SKM-1 treated with dmso at 0.1 percent for 144 hours (cell line): ENCODE measurements at regions not wholly inside any gene's neighbourhood (a gene's known extent, or its start where the extent isn't known, plus 50 kb on each side); places are given as distances from the start of the nearest gene placed in this dataset.

Source experiments
- DNase-seq: peaks from one replicate; lab custom pipeline; 2025; ENCODE audit not compliant: unreplicated experiment; lab: John Stamatoyannopoulos, UW

DNA sequence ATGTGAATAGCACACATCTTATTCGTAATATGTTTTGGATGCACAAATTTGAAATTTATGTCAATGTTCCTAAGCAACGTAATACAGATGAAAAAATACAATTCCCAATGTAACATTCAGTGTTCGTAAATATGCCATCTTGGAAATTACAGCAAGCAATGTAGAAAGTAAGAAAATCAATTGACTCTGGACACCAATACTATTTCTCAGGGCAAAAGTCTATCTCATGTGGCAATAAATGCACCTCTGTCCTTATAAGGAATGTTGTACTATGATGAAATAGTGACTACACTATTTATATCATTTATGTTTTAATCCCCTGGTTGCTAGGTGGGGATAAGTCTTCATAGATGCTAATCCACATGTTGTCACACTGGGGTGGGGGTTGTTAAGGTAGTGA is 251.2 kb downstream of the GXYLT1 start:
- DNase-seq, result no peak

DNA sequence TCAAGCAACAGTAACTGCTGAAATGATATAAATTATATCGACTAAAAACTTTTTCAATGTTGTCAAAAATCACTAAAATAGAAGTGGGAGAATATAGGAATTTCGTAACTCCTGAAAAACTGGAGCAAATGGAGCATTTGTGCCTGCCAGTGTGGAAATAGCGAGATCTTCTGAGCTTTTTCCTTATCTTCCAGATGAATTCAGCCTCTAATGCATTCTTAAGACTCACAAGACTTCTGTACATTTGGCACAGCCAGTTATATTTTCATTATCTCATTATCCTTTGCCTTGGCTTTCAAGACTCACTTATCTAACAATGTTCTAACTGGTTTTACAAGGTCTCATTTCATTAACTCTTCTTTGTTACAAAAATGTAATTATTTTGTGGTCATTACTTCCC is 252.4 kb downstream of the GXYLT1 start:
- DNase-seq, result no peak

DNA sequence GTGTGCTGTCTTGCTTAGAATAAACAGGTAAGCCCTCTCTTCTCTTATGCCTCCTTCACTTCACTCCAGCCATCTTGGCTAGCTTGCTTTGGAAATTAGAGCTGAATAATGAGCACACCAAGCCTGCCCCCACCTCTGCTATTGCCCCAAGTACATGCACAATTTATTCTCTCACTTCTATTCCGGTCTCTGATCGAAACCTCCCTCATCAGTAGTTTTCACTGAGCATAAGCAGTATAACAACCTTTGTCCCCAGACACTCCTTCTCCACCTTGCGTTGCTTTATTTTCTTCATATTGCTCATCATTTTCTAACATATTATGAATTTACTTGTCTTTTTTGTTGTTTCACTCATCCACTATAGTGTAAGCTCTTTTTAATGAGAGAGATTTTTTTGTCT is 253.4 kb downstream of the GXYLT1 start:
- no peak for DNase-seq

DNA sequence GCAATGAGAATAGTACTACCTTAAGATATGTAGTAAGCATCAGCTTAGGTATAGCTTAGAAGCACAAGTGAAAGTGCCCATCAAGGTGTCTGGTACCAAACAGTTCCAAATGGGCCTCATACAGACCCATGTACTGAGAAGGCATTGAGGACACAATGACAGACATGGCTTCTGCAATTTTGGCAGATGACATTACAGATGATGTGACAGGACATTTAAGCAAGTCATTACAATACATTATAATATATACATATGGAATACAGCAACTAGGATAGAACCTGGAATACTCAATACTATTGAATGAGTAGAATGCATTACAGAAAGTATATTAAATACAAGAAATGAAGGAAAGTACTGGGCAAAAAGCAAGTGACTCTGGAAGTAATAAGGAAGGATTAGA is 256.4 kb downstream of the GXYLT1 start:
- DNase-seq, result no peak

DNA sequence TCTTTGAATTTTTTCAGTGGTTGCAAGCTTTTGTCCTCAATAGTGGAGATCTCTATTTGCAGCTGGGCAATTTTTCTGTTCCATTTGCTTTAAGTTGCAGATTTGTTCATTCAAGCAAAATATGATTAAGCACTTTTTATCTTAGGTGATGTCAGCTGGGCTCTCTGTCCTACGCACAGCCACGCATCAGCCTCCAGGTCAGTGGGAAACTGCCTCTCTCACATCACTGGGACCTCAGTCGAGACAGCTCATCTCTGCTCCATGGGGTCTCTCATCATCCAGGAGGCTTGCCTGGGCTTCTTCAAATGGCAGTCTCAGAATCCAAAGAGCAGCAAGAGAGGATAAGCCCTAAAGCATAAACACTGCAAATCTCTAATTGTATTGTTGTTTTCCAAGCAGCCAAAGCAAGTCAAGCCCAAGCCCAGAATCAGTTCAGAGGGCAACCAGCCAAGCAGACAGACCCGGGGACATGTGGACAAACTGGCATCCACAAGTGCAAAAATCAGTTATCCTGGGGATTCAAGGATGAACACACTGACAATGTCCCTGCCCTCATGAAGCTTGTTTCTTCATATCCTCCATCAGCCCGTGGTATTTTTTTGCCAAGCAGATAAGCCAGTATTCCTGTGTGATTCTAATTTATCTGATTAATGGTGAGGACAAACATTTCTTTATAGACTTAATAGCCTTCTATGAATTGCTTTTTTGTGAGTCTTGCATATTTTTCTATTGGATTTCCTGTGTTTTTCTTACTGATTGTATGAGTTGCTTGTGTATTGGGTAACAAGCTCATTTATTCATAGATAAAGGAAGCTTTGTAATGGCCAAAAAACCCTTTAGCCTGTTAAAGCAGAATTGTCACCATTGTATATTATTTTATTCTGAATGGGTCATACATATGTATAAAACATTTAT is 262.5 kb downstream of the GXYLT1 start:
- DNase-seq, result no peak

DNA sequence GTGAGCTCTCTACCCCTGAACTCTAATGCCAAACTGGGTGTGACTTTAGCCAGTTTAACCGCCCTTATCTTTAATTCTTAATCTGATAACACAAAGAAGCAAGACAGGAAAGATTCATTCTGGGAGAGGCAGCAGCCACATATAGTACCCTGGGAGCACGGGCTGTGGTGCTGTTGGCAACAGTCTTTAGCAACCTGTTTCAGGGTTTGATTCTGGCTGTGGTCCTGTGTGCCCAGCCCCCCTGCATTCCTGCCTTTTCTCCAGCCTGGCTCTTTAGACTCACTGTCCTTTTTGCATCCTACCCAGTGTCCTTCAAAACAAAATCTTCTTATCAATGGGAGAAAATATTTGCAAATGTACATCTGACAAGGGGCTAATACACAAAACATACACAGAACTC is 275.2 kb downstream of the GXYLT1 start:
- DNase-seq, result no peak

DNA sequence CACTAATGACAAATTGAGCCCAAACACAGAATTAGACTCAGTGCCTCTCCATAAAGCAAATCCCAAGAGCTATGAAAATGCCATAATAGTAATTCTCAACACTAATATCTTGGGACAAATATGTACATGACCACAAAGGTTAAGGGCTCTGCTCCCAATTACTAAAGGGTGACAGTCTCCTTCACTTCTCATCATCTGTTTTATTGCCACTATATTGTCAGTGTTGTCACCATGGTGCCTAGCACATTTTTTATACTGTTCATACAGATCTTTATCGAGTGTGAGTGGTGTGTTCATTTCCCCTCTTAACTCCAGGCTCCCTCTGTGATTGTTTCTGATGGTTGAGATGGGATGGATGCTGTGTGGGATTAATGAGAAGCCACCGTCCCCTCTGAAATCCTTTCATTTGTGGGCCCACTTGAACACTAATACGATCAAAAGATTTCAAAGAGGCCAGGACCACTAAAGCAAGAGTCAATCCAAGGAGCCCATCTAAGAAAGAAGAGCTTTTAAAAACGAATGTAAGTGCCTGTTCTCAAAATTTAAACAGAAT is 277.7 kb downstream of the GXYLT1 start:
- no peak for DNase-seq

DNA sequence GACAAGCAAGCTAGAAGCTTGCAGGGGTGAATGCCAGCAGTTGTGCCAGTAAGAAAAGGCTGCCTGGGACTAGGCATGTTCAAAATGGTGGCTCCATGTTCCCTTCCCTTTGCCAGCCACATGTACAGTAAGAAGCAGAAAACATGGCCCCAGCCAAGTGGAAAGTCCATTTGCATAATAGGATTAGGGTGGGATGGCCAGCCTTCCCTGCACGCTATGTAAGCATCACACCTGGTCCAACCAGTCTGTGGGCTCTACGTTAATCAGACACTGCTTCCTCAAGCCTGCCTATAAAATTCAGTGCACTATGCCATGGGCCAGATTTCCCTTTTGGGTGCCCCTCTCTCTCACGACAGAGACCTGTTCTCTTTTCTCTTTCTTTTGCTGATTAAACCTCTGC is 288.4 kb downstream of the GXYLT1 start:
- no peak for DNase-seq

DNA sequence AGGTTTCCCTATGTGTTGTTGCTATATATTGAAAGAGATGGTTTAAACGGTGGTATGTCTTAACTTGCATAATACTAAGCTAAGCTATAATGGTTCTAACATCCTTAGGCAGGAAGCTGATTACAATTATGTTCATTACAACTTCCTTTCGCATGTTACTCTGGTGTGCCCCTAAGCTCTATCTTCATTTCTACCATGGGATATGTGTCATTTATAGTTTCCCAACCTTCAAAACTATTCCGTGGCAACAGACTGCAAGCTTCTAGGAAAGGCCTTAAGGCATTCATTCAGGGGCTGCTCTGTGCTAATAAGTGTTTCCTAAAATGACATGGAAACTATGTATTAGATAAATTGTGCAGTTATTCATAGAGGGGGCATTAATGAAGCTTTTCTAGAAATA is 294.6 kb downstream of the GXYLT1 start:
- DNase-seq, result no peak

DNA sequence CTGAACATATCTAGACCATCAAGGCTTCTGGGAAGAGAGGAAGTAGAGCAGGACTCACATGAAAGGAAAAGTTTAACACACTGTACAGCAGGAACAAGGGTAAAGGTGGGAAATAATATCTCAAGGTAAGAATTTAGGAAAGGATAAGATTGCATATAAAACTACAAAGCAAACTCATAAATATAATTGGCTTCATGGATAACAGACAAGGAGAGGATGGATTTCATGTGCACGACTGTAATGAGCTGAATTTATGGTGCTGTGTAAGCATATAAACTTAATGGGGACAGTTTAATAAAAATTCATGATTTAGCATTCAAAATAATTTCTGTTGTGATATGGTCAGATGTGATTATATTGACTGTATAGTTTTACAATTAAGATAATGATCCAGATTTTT is 298.0 kb downstream of the GXYLT1 start:
- no peak for DNase-seq

DNA sequence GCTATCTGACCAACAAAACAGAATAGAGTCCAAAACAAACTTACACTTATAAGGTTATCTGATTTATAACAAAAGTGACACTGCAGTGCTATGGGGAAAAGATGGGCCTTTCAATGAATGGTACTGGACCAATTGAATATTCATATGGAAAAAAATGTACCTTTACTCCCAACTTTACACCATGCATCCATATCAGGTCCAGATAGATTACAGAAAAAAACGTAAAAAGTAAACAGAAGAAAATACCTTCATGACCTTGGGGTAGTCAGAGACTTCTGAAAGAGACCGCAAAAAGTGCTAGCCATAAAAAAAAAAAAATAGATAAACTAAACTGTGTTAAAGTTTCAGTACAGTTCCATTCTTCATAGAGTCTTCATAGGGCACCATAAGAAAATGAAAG is 308.3 kb downstream of the GXYLT1 start:
- no peak for DNase-seq

DNA sequence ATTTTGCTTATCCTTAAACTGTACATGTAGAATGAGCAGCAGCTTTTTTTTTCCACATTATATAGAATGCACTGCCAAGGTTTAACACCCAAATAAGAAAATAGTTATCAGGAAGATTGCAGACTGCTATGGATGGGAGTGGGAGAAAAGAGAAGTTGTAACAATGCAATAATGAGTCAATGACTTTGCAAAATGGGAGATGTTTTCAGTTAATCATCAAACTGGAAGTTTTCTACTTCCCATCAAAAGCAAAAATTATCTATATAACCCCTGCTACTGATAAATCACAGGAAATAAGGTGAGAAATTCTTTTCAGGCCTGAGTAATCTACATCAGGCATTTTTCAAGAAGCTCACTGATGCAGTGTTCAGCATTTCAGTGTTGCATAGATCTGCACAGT is 309.1 kb downstream of the GXYLT1 start:
- DNase-seq, result no peak

DNA sequence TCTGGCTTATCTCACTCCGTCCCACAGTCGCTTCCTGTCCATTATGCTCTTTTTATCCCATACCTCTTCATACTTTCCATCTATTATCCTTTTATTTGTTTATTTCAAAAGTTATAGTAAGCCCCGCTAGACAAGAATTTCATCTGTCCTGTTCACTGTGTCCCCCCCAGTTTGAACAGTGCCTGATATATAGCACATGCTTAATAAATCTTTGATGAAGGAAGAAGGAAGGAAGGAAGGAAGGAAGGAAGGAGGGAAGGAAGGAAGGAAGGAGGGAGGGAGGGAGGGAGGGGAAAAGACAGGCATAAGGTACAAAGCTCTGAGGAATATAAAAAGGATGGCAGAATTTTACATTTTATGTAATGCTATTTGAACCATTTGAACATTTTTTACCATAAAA is 324.7 kb downstream of the GXYLT1 start:
- no peak for DNase-seq

DNA sequence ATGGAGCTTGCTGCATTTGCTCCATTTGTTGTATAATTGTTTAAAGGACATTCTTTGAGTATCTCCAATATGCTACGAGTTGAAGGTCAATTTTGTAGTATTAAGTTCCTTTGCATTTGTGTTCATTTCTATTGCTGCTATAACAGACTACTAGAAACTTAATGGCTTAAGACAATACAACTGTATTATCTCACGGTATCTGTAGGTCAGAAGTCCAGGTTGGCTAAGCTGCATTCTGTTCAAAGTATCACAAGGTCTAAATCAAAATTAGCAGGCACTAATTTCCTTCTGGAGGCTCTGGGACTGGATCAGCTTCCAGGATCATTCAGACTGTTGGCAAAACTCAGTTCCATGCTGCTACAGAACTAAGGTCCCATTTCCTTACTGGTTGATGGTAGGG is 340.6 kb downstream of the GXYLT1 start:
- no peak for DNase-seq

DNA sequence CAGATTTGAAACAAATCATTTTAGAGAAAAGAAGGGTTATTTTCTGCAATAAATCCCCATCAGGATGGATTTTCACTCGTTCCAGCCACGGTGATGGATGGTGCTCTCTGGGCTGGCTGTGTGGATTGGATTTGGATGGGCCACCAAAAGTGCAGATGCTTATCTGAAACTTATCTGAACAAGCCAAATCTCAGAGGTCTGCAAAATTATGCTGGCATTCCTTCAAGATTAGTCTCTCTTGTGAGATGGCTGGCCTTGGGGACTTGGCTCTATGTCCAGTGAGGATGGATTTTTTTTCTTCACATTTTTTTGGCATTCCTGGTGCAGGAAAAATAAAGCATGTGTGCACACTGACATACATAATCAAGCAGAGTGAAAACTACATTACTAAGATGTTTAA is 341.9 kb downstream of the GXYLT1 start:
- DNase-seq, result no peak

DNA sequence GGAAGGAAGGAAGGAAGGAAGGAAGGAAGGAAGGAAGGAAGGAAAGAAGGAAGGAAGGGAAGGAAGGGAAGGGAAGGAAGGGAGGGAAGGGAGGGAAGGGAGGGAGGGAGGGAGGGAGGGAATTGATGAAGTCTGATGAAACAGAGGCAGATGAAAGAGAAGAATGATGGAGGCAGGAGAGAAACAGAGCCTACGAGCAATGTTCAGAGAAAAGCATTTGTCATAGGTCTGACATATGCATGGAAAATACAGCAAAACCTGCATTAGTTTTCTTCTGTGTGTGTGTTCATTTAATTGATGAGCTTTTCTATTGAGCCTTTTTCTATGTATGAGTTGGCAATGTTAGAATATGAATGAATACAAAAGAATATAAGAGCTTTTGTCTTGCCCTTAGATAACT is 343.4 kb downstream of the GXYLT1 start:
- no peak for DNase-seq

DNA sequence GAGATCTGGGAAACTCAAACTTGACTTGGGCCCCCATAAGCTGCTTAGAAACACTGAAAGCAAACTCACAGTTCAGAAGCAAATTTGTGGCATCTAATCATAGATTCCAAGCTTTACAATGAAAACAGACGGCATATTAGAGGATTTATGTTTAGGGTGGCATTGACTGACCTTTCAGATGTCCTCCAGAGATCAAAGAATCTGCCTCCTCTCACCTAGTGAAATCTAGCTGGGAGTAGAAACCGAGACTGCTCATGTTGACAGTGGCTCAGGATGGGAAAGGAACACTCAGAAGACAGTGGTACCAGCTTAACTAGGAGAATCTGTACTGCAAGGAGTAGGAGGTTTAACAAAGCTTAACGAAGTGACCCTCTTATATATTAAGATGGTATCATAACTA is 345.0 kb downstream of the GXYLT1 start:
- no peak for DNase-seq

DNA sequence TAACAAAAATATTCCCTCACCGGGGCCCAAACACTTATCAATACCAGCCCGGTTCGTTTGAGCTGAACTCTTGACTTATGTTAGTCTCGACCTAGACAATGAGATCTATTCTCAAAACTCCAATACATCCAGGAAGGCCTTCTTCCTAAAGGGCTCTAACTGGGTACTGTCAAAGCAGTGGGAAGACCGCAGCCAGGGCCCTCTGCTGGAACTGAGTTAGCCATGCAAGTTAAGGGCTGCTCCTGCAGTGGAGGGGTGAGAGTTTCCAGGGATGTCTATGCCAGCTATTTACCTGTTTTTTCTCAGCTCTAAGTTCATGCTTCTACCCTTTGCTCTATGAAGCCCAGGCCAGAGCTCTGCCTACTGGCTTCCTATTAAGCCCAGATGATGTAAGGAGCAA is 348.8 kb downstream of the GXYLT1 start:
- DNase-seq, result no peak

DNA sequence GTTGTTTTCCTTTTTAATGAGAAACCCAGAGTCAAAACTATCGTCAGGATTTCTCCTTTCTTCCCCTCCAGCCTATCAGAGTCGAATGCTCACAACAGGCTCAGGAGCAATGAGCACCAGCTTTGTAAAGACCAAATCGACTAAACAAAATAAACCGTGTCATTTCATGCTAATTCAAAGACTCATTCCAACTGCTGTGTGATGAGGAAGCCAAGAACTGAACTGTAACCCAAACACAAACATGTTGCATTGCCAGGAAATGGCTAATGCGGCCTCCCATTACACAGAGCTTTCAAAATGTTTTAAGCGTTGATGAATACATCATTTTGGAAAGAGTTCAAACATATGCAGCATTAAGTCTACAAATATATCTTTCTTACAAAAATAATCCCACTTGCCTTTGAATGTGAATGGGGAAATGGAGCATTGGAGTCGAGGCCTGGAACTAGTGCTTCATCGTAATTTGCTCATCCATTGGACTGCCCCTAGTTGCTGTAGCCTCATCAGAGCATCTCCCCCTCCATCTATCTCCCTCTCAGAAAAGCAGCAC is 349.5 kb downstream of the GXYLT1 start:
- DNase-seq, result no peak

DNA sequence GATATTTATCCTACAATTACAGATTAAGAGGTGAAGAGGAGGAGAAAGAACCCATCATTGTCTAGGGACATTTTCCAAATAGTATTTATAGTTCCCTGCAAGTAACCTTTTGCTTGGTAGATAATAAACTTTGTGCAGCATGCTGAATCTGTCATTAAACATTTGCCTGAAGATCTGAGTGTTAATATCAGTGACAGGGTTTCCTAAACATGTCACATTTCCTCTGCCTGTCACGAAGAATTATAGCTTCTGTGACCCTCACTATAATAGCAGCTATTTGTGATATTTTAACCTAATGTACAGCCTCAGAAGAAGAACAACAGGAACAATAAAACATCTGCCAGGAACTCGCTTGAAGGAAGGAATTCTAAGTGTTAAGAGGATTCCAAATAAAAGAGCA is 350.3 kb downstream of the GXYLT1 start:
- DNase-seq, result no peak

DNA sequence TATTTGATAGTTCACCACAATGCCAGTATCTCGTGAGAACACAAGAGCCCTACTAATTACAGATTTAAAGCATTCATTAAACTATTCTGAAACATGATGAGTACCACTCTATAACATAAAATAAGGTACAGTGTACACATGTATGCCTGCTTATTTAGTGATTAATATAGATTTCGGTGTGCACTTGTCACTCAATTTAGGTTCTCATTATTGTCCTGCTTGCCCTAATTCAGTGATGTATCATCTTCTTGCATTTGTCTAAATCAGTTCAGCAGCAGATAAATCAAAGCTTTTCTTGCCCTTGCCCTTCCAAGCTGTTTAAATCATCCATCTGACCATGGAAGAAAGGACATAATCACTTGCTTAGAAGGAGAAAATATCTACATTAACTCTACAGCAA is 359.7 kb downstream of the GXYLT1 start:
- DNase-seq, result no peak

DNA sequence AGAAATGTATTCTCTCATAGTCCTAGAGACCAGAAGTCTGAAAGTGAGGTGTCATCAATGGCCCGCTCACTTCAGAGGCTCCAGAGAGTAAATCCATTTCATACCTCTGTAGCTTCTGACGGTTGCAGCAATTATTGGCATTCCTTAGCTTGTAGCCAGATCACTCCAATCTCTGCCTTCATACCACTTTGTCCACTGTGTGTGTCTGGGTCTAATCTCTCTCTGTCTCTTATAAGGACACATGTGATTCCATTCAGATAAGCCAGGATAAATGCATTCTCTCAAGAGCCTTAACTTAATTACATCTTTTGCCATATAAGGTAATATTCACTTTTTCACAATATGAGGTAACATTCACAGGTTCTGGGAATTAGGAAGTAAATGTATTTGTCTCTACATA is 365.7 kb downstream of the GXYLT1 start:
- no peak for DNase-seq
